HEK293T (cell line): ENCODE measurements at regions not wholly inside any gene's neighbourhood (a gene's known extent, or its start where the extent isn't known, plus 50 kb on each side); places are given as distances from the start of the nearest gene placed in this dataset.

ENCODE experiments used
- CTCF ChIA-PET: fragments of 350-600 bp; formaldehyde crosslinking; extraction: SDS; loops from one replicate; lab custom pipeline; 2021; ENCODE audit warnings: antibody characterized with exemption, inconsistent platforms; lab: Yijun Ruan, JAX
- POLR2A ChIA-PET: fragments of 350-600 bp; formaldehyde crosslinking; extraction: SDS; loops from one replicate; lab custom pipeline; 2020; ENCODE audit warnings: antibody characterized with exemption, inconsistent platforms; lab: Yijun Ruan, JAX
- DNase-seq: peaks from one replicate; pipeline ENCODE4 v3.0.0; 2012; ENCODE audit warnings: mixed read lengths; ENCODE audit errors: extremely low spot score
- ARNT ChIP-seq: fragments of 450-650 bp; IDR thresholded peaks from 2 replicates; pipeline ENCODE4 v1.6.1; 2017; ENCODE audit warnings: mild to moderate bottlenecking
- BHLHE40 ChIP-seq: fragments of 450-650 bp; IDR thresholded peaks from 2 replicates; pipeline ENCODE4 v1.6.1; 2016; ENCODE audit warnings: mild to moderate bottlenecking, moderate library complexity, borderline replicate concordance
- CTBP1 ChIP-seq: fragments of 450-650 bp; IDR thresholded peaks from 2 replicates; pipeline ENCODE4 v1.6.1; 2016; ENCODE audit warnings: borderline replicate concordance
- ELF4 ChIP-seq: fragments of 450-650 bp; IDR thresholded peaks from 2 replicates; pipeline ENCODE4 v1.6.1; 2017; ENCODE audit warnings: antibody characterized with exemption
- FOXA1 ChIP-seq: fragments of 450-650 bp; IDR thresholded peaks from 2 replicates; pipeline ENCODE4 v1.6.1; 2016; ENCODE audit warnings: mild to moderate bottlenecking
- FOXK2 ChIP-seq: fragments of 450-650 bp; IDR thresholded peaks from 2 replicates; pipeline ENCODE4 v1.6.1; 2016; ENCODE audit warnings: mild to moderate bottlenecking
- FOXM1 ChIP-seq: fragments of 450-650 bp; IDR thresholded peaks from 2 replicates; pipeline ENCODE4 v1.6.1; 2017; ENCODE audit warnings: mild to moderate bottlenecking, borderline replicate concordance
- HDGF ChIP-seq: fragments of 450-650 bp; IDR thresholded peaks from 2 replicates; pipeline ENCODE4 v1.6.1; 2017; ENCODE audit warnings: antibody characterized with exemption, borderline replicate concordance
- L3MBTL2 ChIP-seq: fragments of 450-650 bp; conservative IDR thresholded peaks from 2 replicates; pipeline ENCODE4 v1.6.1; 2016; ENCODE audit warnings: mild to moderate bottlenecking
- LEF1 ChIP-seq: fragments of 450-650 bp; IDR thresholded peaks from 2 replicates; pipeline ENCODE4 v1.6.1; 2017; ENCODE audit warnings: mild to moderate bottlenecking, borderline replicate concordance
- NFRKB ChIP-seq: fragments of 450-650 bp; IDR thresholded peaks from 2 replicates; pipeline ENCODE4 v1.6.1; 2016; ENCODE audit warnings: mild to moderate bottlenecking, moderate library complexity
- SP1 ChIP-seq: fragments of 450-650 bp; IDR thresholded peaks from 2 replicates; pipeline ENCODE4 v1.6.1; 2017
- SUZ12 ChIP-seq: fragments of 450-650 bp; IDR thresholded peaks from 2 replicates; pipeline ENCODE4 v1.6.1; 2016; ENCODE audit warnings: mild to moderate bottlenecking
- TARDBP ChIP-seq: fragments of 450-650 bp; IDR thresholded peaks from 2 replicates; pipeline ENCODE4 v1.6.1; 2016
- ZNF384 ChIP-seq: fragments of 450-650 bp; IDR thresholded peaks from 2 replicates; pipeline ENCODE4 v1.6.1; 2016
- TF ChIP-seq, protein P1 (sequence below): fragments of 450-650 bp; IDR thresholded peaks from 2 replicates; pipeline ENCODE4 v1.6.1; 2016

- POLR2A ChIA-PET, result no interaction called here
- peak; percentile 0 for DNase-seq
- TF ChIP-seq NFRKB (no peak), CTBP1 (no peak), ELF4 (no peak), ZNF384 (no peak), FOXM1 (no peak), SP1 (no peak), SUZ12 (no peak), BHLHE40 (no peak), ARNT (no peak), L3MBTL2 (no peak), HDGF (no peak), FOXA1 (no peak), LEF1 (no peak), TARDBP (no peak), FOXK2 (no peak)
- TF ChIP-seq, protein P1, sequence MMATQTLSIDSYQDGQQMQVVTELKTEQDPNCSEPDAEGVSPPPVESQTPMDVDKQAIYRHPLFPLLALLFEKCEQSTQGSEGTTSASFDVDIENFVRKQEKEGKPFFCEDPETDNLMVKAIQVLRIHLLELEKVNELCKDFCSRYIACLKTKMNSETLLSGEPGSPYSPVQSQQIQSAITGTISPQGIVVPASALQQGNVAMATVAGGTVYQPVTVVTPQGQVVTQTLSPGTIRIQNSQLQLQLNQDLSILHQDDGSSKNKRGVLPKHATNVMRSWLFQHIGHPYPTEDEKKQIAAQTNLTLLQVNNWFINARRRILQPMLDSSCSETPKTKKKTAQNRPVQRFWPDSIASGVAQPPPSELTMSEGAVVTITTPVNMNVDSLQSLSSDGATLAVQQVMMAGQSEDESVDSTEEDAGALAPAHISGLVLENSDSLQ, result no peak
- CTCF ChIA-PET, result no interaction called here
These were observed 378.1 kb downstream of the ALG10 start for GRCh38 chr12:34400411-34400881.

DNA sequence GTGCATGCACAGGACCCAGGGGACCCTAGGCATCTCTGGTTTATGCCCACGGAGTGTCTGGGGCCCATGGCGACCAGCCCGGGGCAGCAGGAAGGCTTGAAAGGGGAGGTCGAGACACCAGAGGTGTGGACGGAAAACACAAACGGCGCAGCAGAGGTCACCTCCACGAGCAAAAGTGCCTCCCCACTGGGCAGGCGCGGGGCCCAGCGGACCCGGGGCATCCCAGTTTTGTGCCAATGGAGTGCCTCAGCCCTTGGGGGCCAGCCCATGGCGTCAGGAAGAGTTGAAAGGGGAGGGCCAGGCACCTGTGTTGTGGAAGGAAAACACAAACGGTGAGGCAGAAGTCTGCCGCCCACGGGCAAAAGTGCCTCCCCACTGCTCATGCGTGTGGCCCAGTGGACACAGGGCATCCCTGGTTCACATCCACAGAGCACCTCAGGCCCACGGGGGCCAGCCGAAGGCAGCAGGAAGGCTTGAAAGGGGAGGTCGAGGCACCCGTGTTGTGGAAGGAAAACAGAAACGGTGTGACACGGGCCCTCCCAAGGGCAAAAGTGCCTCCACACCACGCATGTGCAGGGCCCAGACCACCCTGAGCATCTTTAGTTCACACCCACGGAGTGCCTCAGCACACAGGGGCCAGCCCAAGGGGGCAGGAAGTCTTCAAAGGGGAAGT lies 378.8 kb downstream of the ALG10 start:
- DNase-seq, result peak; percentile 0
- ChIA-PET POLR2A (no interaction called here), CTCF (no interaction called here)
- TF ChIP-seq, protein P1, result no peak
- TF ChIP-seq ARNT, result no peak
- TF ChIP-seq NFRKB, result no peak

- POLR2A ChIA-PET, result no interaction called here
- TF ChIP-seq SP1, result no peak
- no peak for TF ChIP-seq LEF1
- TF ChIP-seq CTBP1, result no peak
- no peak for TF ChIP-seq HDGF
- TF ChIP-seq ELF4, result no peak
- TF ChIP-seq FOXM1, result no peak
- TF ChIP-seq NFRKB, result no peak
- CTCF ChIA-PET, result no interaction called here
- DNase-seq, result peak; percentile 0
These were observed 379.4 kb downstream of the ALG10 start for GRCh38 chr12:34401659-34402227.

DNA sequence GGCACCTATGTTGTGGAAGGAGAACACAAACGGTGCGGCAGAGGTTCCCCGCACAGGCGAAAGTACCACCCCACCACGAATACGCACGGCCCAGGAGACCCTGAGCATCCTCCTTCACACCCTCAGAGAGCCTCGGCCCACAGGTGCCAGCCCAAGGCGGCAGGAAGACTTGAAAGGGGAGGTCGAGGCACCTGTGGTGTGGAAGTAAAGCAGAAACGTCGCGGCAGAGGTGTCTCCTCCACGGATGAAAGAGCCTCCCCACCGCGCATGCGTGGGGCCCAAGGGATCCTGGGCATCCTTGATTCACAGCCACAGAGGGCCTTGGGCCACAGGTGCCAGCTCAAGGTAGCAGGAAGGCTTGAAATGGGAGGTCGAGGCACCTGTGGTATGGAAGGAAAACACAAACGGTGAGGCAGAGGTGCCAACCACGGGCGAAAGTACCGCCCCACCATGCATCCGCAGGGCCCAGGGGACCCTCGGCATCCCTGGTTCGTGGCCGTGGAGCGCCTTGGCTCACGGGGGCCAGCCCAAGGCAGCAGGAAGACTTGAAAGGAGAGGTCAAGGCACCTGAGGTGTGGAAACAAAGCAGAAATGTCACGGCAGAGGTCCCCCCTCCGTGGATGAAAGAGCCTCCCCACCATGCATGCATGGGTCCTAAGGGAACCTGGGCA lies 380.1 kb downstream of the ALG10 start:
- no peak for TF ChIP-seq ARNT
- TF ChIP-seq L3MBTL2, result no peak
- TF ChIP-seq FOXK2, result no peak
- no peak for TF ChIP-seq NFRKB
- no peak for TF ChIP-seq ZNF384
- no peak for TF ChIP-seq FOXM1
- TF ChIP-seq ELF4, result no peak
- TF ChIP-seq SP1, result no peak
- TF ChIP-seq LEF1, result no peak
- no peak for TF ChIP-seq SUZ12
- TF ChIP-seq TARDBP, result no peak
- TF ChIP-seq, protein P1, result no peak
- TF ChIP-seq BHLHE40, result no peak
- TF ChIP-seq FOXA1, result no peak
- ChIA-PET POLR2A (no interaction called here), CTCF (no interaction called here)
- DNase-seq, result peak; percentile 1

DNA sequence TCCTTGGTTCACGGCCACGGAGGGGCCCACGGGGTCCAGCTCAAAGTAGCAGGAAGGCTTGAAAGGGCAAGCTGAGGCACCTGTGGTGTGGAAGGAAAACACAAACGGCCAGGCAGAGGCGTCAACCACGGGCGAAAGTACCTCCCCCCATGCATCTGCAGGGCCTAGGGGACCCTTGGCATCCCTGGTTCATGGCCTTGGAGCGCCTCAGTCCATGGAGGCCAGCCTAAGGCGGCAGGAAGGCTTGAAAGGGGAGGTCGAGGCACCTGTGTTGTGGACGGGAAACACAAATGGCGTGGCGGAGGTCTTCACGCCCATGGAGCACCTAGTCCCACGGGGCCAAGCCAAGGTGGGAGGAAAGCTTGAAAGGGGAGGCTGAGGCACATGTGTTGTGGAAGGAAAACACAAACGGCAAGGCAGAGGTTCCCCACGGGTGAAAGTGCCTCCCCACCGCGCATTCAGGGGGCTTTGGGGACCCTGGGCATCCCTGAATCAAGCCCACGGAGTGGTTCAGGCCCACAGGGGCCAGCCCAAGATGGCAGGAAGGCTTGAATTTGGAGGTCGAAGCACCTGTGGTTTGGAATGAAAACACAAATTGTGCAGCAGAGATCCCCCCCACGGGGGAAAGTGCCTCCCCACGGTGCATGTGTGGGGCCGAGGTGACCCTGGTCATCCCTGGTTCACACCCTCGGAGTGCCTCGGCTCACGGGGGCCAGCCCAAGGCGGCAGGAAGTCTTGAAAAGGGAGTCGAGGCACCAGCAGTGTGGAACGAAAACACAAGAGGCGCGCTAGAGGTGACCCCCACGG lies 380.8 kb downstream of the ALG10 start:
- ChIA-PET POLR2A (no interaction called here), CTCF (no interaction called here)
- peak; percentile 0 for DNase-seq
- TF ChIP-seq FOXM1, result no peak
- TF ChIP-seq FOXA1, result no peak
- no peak for TF ChIP-seq FOXK2
- no peak for TF ChIP-seq HDGF
- TF ChIP-seq L3MBTL2, result no peak
- TF ChIP-seq, protein P1, result no peak
- TF ChIP-seq CTBP1, result no peak
- no peak for TF ChIP-seq SP1
- no peak for TF ChIP-seq ZNF384
